GM19025 (cell line): ENCODE measurements at regions not wholly inside any gene's neighbourhood (a gene's known extent, or its start where the extent isn't known, plus 50 kb on each side); places are given as distances from the start of the nearest gene placed in this dataset.
"Not testable (repeated sequence)": the region's sequence is repeated elsewhere in the genome, so short reads cannot be mapped to it uniquely, and the experiment has no call there.

Experiments
- ATAC-seq: cut with Tn5 transposase; IDR thresholded peaks from one replicate; pipeline ENCODE4 v1.9.1; 2021; ENCODE audit warnings: mild to moderate bottlenecking, low read depth, moderate library complexity; ENCODE audit not compliant: unreplicated experiment

GRCh38 chr5:54885636-54886035, 99.8 kb downstream of the ESM1 start:
- no peak for ATAC-seq

- no peak for ATAC-seq
These were observed 101.2 kb downstream of the ESM1 start for GRCh38 chr5:54884195-54884536.

GRCh38 chr5:54883374-54884194, 101.8 kb downstream of the ESM1 start:
- ATAC-seq, result no peak

- no peak for ATAC-seq
These were observed 102.6 kb downstream of the ESM1 start for GRCh38 chr5:54882841-54883240.

- ATAC-seq, result no peak
These were observed 103.3 kb downstream of the ESM1 start for GRCh38 chr5:54882101-54882500.

GRCh38 chr5:54881286-54882005, 103.9 kb downstream of the ESM1 start:
- no peak for ATAC-seq

GRCh38 chr5:54876976-54877375, 108.4 kb downstream of the ESM1 start:
- no peak for ATAC-seq

GRCh38 chr5:54876556-54876955, 108.8 kb downstream of the ESM1 start:
- ATAC-seq, result no peak

- no peak for ATAC-seq
These were observed 110.9 kb downstream of the ESM1 start for GRCh38 chr5:54874337-54875021.

GRCh38 chr5:54873691-54874090, 111.7 kb downstream of the ESM1 start:
- ATAC-seq, result no peak

GRCh38 chr5:54872810-54873209, 112.6 kb downstream of the ESM1 start:
- ATAC-seq, result no peak

GRCh38 chr5:54870271-54870670, 115.1 kb downstream of the ESM1 start:
- no peak for ATAC-seq

GRCh38 chr5:54869691-54870090, 115.7 kb downstream of the ESM1 start:
- ATAC-seq, result no peak

GRCh38 chr5:54868511-54869483, 116.6 kb downstream of the ESM1 start:
- ATAC-seq, result no peak

GRCh38 chr5:54867310-54867944, 118.0 kb downstream of the ESM1 start:
- no peak for ATAC-seq

- not testable (repeated sequence) for ATAC-seq
These were observed 120.4 kb downstream of the ESM1 start for GRCh38 chr5:54864911-54865515.

- ATAC-seq, result no peak
These were observed 123.4 kb downstream of the ESM1 start for GRCh38 chr5:54862036-54862435.

GRCh38 chr5:54861212-54861894, 124.0 kb downstream of the ESM1 start:
- ATAC-seq, result no peak

- no peak for ATAC-seq
These were observed 125.1 kb downstream of the ESM1 start for GRCh38 chr5:54860321-54860720.
